K562 (cell line): ENCODE measurements at regions not wholly inside any gene's neighbourhood (a gene's known extent, or its start where the extent isn't known, plus 50 kb on each side); places are given as distances from the start of the nearest gene placed in this dataset.

Experiments used
- ATAC-seq: fragments of 200-7000 bp; cut with Tn5 transposase; 3 replicates; pipeline ENCODE4 v1.9.1; 2020; ENCODE audit warnings: moderate library complexity
- BruUV-seq: library from RNA; stranded (reverse); fragments of 400-500 nt; replicated peaks from 2 replicates; lab custom pipeline; 2021; lab: Mats Ljungman, UMichigan
- CTCF ChIA-PET: fragments of 300-600 bp; formaldehyde crosslinking; extraction: SDS; loops from one replicate; lab custom pipeline; 2021; ENCODE audit warnings: low intra/inter-chr PET ratio; lab: Yijun Ruan, JAX
- POLR2A ChIA-PET: fragments of 300-600, 350-650 bp; sonication (Branson Sonifier 250); formaldehyde crosslinking; extraction: SDS; loops from one replicate; lab custom pipeline; 2021; ENCODE audit warnings: antibody characterized with exemption, inconsistent platforms; lab: Yijun Ruan, JAX
- DNase-seq, 4 experiments: peaks; one replicate each; pipeline versions ENCODE4 v3.0.0 to v3.0.0-alpha.2; 2011 to 2018; ENCODE audit warnings: low spot score in 3 of 4, mixed read lengths in 3 of 4; ENCODE audit errors: extremely low read depth in 1 of 4
- FAIRE-seq: peaks from 2 replicates; lab custom pipeline; 2011; peaks lifted over from hg19 to GRCh38; lab: Jason Lieb, UNC
- H2AFZ ChIP-seq: 2 replicates; pipeline ENCODE4 v1.6.0; 2011; ENCODE audit warnings: low read depth, low read length, control low read depth, inconsistent platforms
- H3K27ac ChIP-seq: fragments of 200-600 bp; 3 replicates; pipeline ENCODE4 v1.8.0; 2011; ENCODE audit warnings: low read depth, mild to moderate bottlenecking, control low read depth, inconsistent platforms, low read length, moderate library complexity, mixed read lengths; ENCODE audit errors: extremely low read depth
- H3K27me3 ChIP-seq, 2 experiments: fragments of 300-600 bp in 1 of 2; 2 replicates in 1 of 2; 3 replicates in 1 of 2; pipeline versions ENCODE4 v1.6.0 to v1.8.0; 2011; ENCODE audit warnings: inconsistent platforms in 2 of 2, low read length in 2 of 2, mild to moderate bottlenecking in 1 of 2, mixed read lengths in 1 of 2, moderate library complexity in 1 of 2; ENCODE audit not compliant: control insufficient read depth in 2 of 2, insufficient read depth in 2 of 2
- H3K36me3 ChIP-seq: fragments of 300-600 bp; 3 replicates; pipeline ENCODE4 v1.8.0; 2011; ENCODE audit warnings: mild to moderate bottlenecking, low read length, inconsistent platforms; ENCODE audit not compliant: control insufficient read depth, insufficient read depth
- H3K4me1 ChIP-seq, 2 experiments: fragments of 200-600 bp in 1 of 2; replicated peaks in 1 of 2; 2 replicates in 1 of 2; 3 replicates in 1 of 2; pipeline versions ENCODE4 v1.5.1 to v1.8.0; 2011; ENCODE audit warnings: inconsistent platforms in 2 of 2, low read length in 2 of 2, mild to moderate bottlenecking in 1 of 2, mixed read lengths in 1 of 2, moderate library complexity in 1 of 2; ENCODE audit not compliant: control insufficient read depth in 2 of 2, insufficient read depth in 2 of 2
- H3K4me2 ChIP-seq: 2 replicates; pipeline ENCODE4 v1.6.1; 2011; ENCODE audit warnings: low read length, control low read depth, inconsistent platforms, mixed read lengths; ENCODE audit not compliant: insufficient read depth
- H3K4me3 ChIP-seq: fragments of 200-600 bp; sonication (generic), shearing (Covaris generic); 2 replicates; pipeline ENCODE4 v1.5.1; 2016; ENCODE audit warnings: control low read depth, inconsistent platforms
- H3K79me2 ChIP-seq: fragments of 200-600 bp; 3 replicates; pipeline ENCODE4 v1.8.0; 2011; ENCODE audit warnings: low read length, inconsistent platforms; ENCODE audit not compliant: control insufficient read depth, insufficient read depth
- H3K9ac ChIP-seq, 2 experiments: 2 replicates each; pipeline versions ENCODE4 v1.6.0 to v1.6.1; 2011; ENCODE audit warnings: low read depth in 2 of 2, low read length in 2 of 2, control low read depth in 1 of 2, inconsistent platforms in 1 of 2, mild to moderate bottlenecking in 1 of 2, mixed read lengths in 1 of 2; ENCODE audit not compliant: insufficient read depth in 1 of 2
- H3K9me1 ChIP-seq: one replicate; pipeline ENCODE4 v1.6.0; 2011; ENCODE audit warnings: inconsistent platforms, mild to moderate bottlenecking, low read length, moderate library complexity; ENCODE audit not compliant: control insufficient read depth, insufficient read depth
- H3K9me3 ChIP-seq: replicated peaks from 2 replicates; pipeline ENCODE4 v1.5.1; 2011; ENCODE audit warnings: low read depth, low read length, inconsistent platforms; ENCODE audit not compliant: control insufficient read depth, insufficient read depth
- H4K20me1 ChIP-seq: replicated peaks from 2 replicates; pipeline ENCODE4 v1.6.1; 2011; ENCODE audit warnings: low read length, inconsistent platforms, mixed read lengths; ENCODE audit not compliant: control insufficient read depth, insufficient read depth
- ARHGAP35 ChIP-seq: fragments of 450-650 bp; IDR thresholded peaks from 2 replicates; pipeline ENCODE4 v1.6.1; 2018; ENCODE audit not compliant: partially characterized antibody
- CHD1 ChIP-seq: fragments of 200-600 bp; sonication (generic); IDR thresholded peaks from one replicate; pipeline ENCODE4 v1.6.1; 2012; ENCODE audit warnings: mild to moderate bottlenecking, moderate library complexity, low read length, inconsistent platforms
- E2F4 ChIP-seq: sonication (generic); formaldehyde crosslinking; IDR thresholded peaks from 2 replicates; pipeline ENCODE4 v1.8.0; 2022; ENCODE audit warnings: mild to moderate bottlenecking, low read depth, missing genetic modification reagents
- FOSL1 ChIP-seq: fragments of 200-800 bp; sonication (Bioruptor generic); conservative IDR thresholded peaks from 2 replicates; pipeline ENCODE4 v1.6.1; 2016; ENCODE audit warnings: missing genetic modification characterization, missing compliant biosample characterization
- FOXA3 ChIP-seq, 2 experiments: fragments of 450-650 bp in 1 of 2; sonication (generic) in 1 of 2; formaldehyde crosslinking; IDR thresholded peaks in 1 of 2; conservative IDR thresholded peaks in 1 of 2; 2 replicates each; pipeline versions ENCODE4 v1.4.0 to v1.8.0; 2020 to 2022; ENCODE audit warnings: mild to moderate bottlenecking in 2 of 2, missing genetic modification reagents in 1 of 2
- GTF2B ChIP-seq: IDR thresholded peaks from 2 replicates; pipeline ENCODE4 v1.6.1; 2011; ENCODE audit not compliant: insufficient read length; ENCODE audit errors: extremely low read depth
- HMG20A ChIP-seq: fragments of 450-650 bp; formaldehyde crosslinking; conservative IDR thresholded peaks from 2 replicates; pipeline ENCODE4 v1.4.0; 2020; ENCODE audit warnings: mild to moderate bottlenecking, mixed read lengths
- HMGXB4 ChIP-seq: sonication (generic); formaldehyde crosslinking; IDR thresholded peaks from 2 replicates; pipeline ENCODE4 v1.8.1; 2023; ENCODE audit warnings: mild to moderate bottlenecking, missing genetic modification reagents
- MAFF ChIP-seq: IDR thresholded peaks from 2 replicates; pipeline ENCODE4 v1.6.1; 2012; ENCODE audit warnings: low read length, improper control_type of control experiment
- MAFK ChIP-seq: IDR thresholded peaks from 2 replicates; pipeline ENCODE4 v1.6.1; 2011; ENCODE audit warnings: low read length, improper control_type of control experiment
- MEF2A ChIP-seq: IDR thresholded peaks from 2 replicates; pipeline ENCODE4 v1.6.1; 2011; ENCODE audit warnings: low read depth, mild to moderate bottlenecking, low read length, moderate library complexity; ENCODE audit not compliant: control insufficient read depth
- PREB ChIP-seq: sonication (generic); formaldehyde crosslinking; IDR thresholded peaks from 2 replicates; pipeline ENCODE4 v1.8.1; 2023; ENCODE audit warnings: mild to moderate bottlenecking, missing genetic modification reagents
- RAD21 ChIP-seq, 2 experiments: fragments of 250-450 bp in 1 of 2; fragments of 450-650 bp in 1 of 2; sonication (Bioruptor Pico) in 1 of 2; formaldehyde crosslinking in 1 of 2; IDR thresholded peaks in 1 of 2; conservative IDR thresholded peaks in 1 of 2; 2 replicates each; pipeline versions ENCODE4 v1.4.0 to v1.8.0; 2020 to 2022; ENCODE audit warnings: mild to moderate bottlenecking in 2 of 2, moderate library complexity in 1 of 2
- SP2 ChIP-seq: IDR thresholded peaks from 2 replicates; pipeline ENCODE4 v1.6.1; 2011; ENCODE audit warnings: mild to moderate bottlenecking, low read depth, low read length, moderate library complexity; ENCODE audit not compliant: poor library complexity, severe bottlenecking; ENCODE audit errors: extremely low read depth
- ZNF134 ChIP-seq: fragments of 250-450 bp; sonication (Bioruptor Pico); conservative IDR thresholded peaks from 2 replicates; pipeline ENCODE4 v1.4.0; 2020
- ZNF668 ChIP-seq: fragments of 250-450 bp; sonication (Bioruptor Pico); IDR thresholded peaks from 2 replicates; pipeline ENCODE4 v1.8.0; 2022; ENCODE audit warnings: mild to moderate bottlenecking, inconsistent platforms
- ZNF766 ChIP-seq: fragments of 200-800 bp; sonication (Bioruptor generic); conservative IDR thresholded peaks from 2 replicates; pipeline ENCODE4 v1.6.1; 2016; ENCODE audit warnings: missing genetic modification characterization, missing compliant biosample characterization
- WGBS: fragments of 100-300 bp; shearing (Covaris generic); methylation state at CpG from one replicate; pipeline ENCODE4 v1.1.6; 2016; ENCODE audit warnings: low coverage, mixed read lengths; ENCODE audit not compliant: insufficient coverage; ENCODE audit errors: missing lambda C conversion rate; 5-methylcytosine and 5-hydroxymethylcytosine counted together
- in situ Hi-C: fragments of 300-500 bp; cut with MboI; formaldehyde crosslinking; loops from 4 replicates; pipeline ENCODE4 v1.15.0; 2018; ENCODE audit warnings: inconsistent platforms, mixed read lengths
- intact Hi-C: fragments of 100-400 bp; cut with micrococcal nuclease; formaldehyde crosslinking; loops from 2 replicates; pipeline ENCODE4 v1.14.2; 2022

- intact Hi-C loops (loop anchor here (2.0 kb wide), 1 partner anchor 72 kb away; no protein-coding TSS in a partner anchor), in situ Hi-C loops (no loop called here)
- peaks cover 7% of the 10 kb centered on the region; the same call in 2 of the 3 replicates for H3K36me3 ChIP-seq
- peak overlapping the region in 1 of 2 experiments; percentile 71; a peak in 2 of 4 replicates for H3K9ac ChIP-seq
- H3K79me2 ChIP-seq = peaks cover 93% of the 10 kb centered on the region
- no peaks in the 10 kb centered on the region for H3K9me3 ChIP-seq
- no peak overlapping the region for H2AFZ ChIP-seq
- CTCF ChIA-PET = no interaction called here
- BruUV-seq = TSS peak; percentile 10
- WGBS = 2% methylated on average over 3 of the region's 3 CpGs
- POLR2A ChIA-PET = interaction anchor here (0.7 to 2.4 kb wide), 9 partner anchors 9 to 76 kb away, joined by 3 to 13 read pairs (median 5); no protein-coding TSS in a partner anchor
- peak overlapping the region; percentile 78 for H3K4me2 ChIP-seq
- H3K27ac ChIP-seq = peak overlapping the region; percentile 88
- H3K4me1 ChIP-seq = peaks cover 3 to 5% of the 10 kb centered on the region in 2 experiments; a peak in 1 of 5 replicates
- no peaks in the 10 kb centered on the region for H3K9me1 ChIP-seq
- ATAC-seq (peak; percentile 31), DNase-seq (peak in 1 of 4 experiments; percentile 49), FAIRE-seq (no peak)
- no peaks in the 10 kb centered on the region for H4K20me1 ChIP-seq
- no peaks in the 10 kb centered on the region for H3K27me3 ChIP-seq
- peak overlapping the region; percentile 42 for H3K4me3 ChIP-seq
- no peak for TF ChIP-seq E2F4
- TF ChIP-seq CHD1 = peak; percentile 72
- TF ChIP-seq GTF2B = no peak
- no peak for TF ChIP-seq MAFF
- TF ChIP-seq PREB (CRISPR knock-in tag) = no peak
- 0 out of 2 replicates have a peak, but pooled peaks have one; percentile 2 for TF ChIP-seq MAFK
- no peak for TF ChIP-seq MEF2A
- TF ChIP-seq ZNF766 = no peak
- 0 out of 4 replicates have a peak, but pooled peaks of 1 of the 2 experiments have one; percentile 4 for TF ChIP-seq FOXA3 (CRISPR knock-in tag; conservative IDR thresholded peaks at IDR 0.05 in 1 of 2, IDR thresholded peaks at IDR 0.05 in 1 of 2)
- TF ChIP-seq ZNF668 = 0 out of 2 replicates have a peak, but pooled peaks have one; percentile 30
- no peak for TF ChIP-seq ZNF134 (CRISPR knock-in tag)
- TF ChIP-seq SP2 = no peak
- TF ChIP-seq ARHGAP35 = no peak
- TF ChIP-seq FOSL1 (tag) = peak; percentile 12; the same call in 1 of the 2 replicates
- no peak for TF ChIP-seq HMGXB4 (CRISPR knock-in tag)
- no peak for TF ChIP-seq HMG20A (CRISPR knock-in tag)
- TF ChIP-seq RAD21 (CRISPR knock-in tag; conservative IDR thresholded peaks at IDR 0.05 in 1 of 2, IDR thresholded peaks at IDR 0.05 in 1 of 2) = no peak; a peak in 1 of 4 replicates
These were observed 678.1 kb downstream of the UQCRFS1 start for GRCh38 chr19:28534766-28535351.
